ENCODE measurements at regions not wholly inside any gene's neighbourhood (a gene's known extent, or its start where the extent isn't known, plus 50 kb on each side); places are given as distances from the start of the nearest gene placed in this dataset.
"Not testable (repeated sequence)": the region's sequence is repeated elsewhere in the genome, so short reads cannot be mapped to it uniquely, and the experiment has no call there.

DNA sequence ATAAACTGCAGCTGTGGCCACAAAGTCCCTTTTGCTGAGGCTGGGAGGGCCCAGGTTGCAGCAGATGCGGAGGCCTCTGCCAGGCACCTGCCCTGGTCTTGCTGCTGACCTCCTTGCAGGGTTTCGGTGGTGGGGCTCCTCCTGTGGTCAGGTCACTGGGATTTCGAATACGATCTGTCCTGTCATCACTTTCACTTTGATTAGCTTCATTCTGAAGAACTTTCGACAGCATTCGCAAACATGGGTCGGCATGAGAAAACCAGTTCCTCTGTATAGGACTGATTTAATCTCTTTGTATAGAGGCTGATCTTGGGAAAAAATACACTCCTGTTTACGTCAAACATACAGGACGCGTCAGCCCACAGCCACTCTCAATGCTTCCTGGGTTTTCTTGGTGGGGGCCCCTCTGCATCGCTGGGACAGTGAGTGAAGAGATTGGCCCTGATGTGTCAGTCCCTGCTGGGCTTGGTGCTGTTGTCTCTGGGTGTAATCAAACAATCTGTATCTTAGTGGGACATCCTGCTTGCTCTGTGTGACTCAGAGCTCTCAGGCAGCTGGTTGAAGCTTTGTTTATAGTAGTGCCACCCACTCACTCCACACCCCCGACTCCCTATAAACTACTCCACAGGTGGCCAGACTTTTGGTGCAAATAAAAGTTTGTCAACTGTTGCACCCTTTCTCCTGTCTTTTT, 209.4 kb upstream of the CXCR4 start:
- Mint-ChIP-seq H3K27ac (peak overlapping the region; percentile 100), H3K4me1 (peaks cover 51% of the 10 kb centered on the region), H3K27me3 (no peaks in the 10 kb centered on the region), H3K4me3 (peak overlapping the region; percentile 85), H3K36me3 (ENCODE audit: low read depth) (no peaks in the 10 kb centered on the region)
- ATAC-seq, result peak; percentile 93
- DNase-seq, result peak; percentile 33 to 76 (median 69)
- H3K9me3 ChIP-seq (ENCODE audit: control insufficient read depth, low read length, poor library complexity, severe bottlenecking), result no peaks in the 10 kb centered on the region

DNA sequence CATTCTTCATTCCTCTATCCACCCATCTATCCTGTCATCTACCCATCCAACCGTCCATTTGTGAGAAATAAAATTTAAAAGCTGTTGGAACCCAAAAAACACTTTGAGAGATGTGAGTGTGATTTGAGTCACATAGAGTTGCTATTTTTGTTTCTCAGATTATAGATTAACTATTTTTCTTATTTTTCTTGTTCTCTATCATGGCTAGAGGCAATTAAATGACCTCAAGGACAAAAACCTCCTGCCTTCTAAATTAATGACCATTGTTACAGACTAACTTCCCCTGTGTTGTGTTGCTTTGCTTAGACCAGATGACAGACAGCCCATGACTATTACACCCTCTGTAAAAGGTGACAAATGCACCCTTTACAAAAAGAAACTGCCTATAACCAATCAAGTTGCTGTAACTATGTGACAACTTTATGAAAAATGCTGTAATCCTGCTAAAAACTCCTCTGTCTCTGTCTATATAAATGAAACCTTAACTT, 207.9 kb upstream of the CXCR4 start:
- Mint-ChIP-seq H3K36me3 (ENCODE audit: low read depth) (no peaks in the 10 kb centered on the region), H3K27me3 (no peaks in the 10 kb centered on the region), H3K27ac (peak overlapping the region; percentile 100), H3K4me1 (peaks cover 52% of the 10 kb centered on the region), H3K4me3 (no peak overlapping the region)
- DNase-seq, result no peak
- ATAC-seq, result no peak
- no peaks in the 10 kb centered on the region for H3K9me3 ChIP-seq (ENCODE audit: control insufficient read depth, low read length, poor library complexity, severe bottlenecking)

DNA sequence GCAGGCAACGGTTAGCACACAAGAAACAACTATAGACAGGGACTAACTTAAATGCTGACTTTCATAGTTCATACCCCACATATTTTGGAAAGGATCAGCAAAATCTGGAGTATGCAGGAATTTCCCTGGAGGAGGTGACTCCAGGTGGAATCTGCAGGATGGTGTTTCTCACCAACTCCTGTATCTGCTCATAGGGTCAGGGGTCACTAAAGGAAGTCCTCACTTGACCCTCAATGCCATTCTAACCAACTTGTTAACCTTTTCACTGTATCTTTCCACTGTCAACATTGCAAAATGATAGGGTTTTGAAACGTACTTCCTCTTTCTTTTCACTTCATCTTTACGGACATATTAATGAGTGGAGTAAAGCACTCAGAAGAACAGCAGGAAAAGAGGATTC, 207.0 kb upstream of the CXCR4 start:
- Mint-ChIP-seq H3K27ac (peak overlapping the region; percentile 100), H3K4me3 (peak overlapping the region; percentile 82), H3K36me3 (ENCODE audit: low read depth) (no peaks in the 10 kb centered on the region), H3K27me3 (no peaks in the 10 kb centered on the region), H3K4me1 (peaks cover 54% of the 10 kb centered on the region)
- DNase-seq (no peak), ATAC-seq (no peak)
- no peaks in the 10 kb centered on the region for H3K9me3 ChIP-seq (ENCODE audit: control insufficient read depth, low read length, poor library complexity, severe bottlenecking)

DNA sequence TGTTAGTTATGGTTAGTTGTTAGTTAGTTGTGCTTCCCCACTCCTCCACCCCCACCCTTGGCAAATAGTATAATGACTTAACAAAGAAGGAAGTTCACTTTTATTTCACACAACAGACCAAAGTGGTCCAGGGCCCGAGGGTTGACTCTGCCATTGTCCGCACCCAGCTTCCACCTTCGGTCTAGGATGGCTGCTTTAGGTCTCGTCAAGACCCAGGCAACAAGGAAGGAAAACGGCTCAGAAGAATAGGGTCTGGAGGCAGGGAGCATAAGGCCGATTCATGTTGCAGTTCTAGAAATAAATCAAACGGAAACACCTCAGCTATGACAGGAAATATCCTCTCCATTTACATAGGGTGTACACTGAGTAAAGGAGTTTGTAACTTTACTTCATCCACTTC, 206.0 kb upstream of the CXCR4 start:
- Mint-ChIP-seq H3K4me1 (peaks cover 62% of the 10 kb centered on the region), H3K27ac (peak overlapping the region; percentile 100), H3K4me3 (peak overlapping the region; percentile 82), H3K27me3 (no peaks in the 10 kb centered on the region), H3K36me3 (ENCODE audit: low read depth) (no peaks in the 10 kb centered on the region)
- DNase-seq, result no peak
- no peaks in the 10 kb centered on the region for H3K9me3 ChIP-seq (ENCODE audit: control insufficient read depth, low read length, poor library complexity, severe bottlenecking)
- ATAC-seq, result no peak

GRCh38 chr2:136323195-136323594, 205.2 kb upstream of the CXCR4 start:
- no peak overlapping the region for H3K4me3 Mint-ChIP-seq
- no peaks in the 10 kb centered on the region for H3K9me3 ChIP-seq (ENCODE audit: control insufficient read depth, low read length, poor library complexity, severe bottlenecking)
- no peaks in the 10 kb centered on the region for H3K27me3 Mint-ChIP-seq
- DNase-seq, result no peak
- H3K27ac Mint-ChIP-seq, result peak overlapping the region; percentile 100
- no peak for ATAC-seq
- H3K4me1 Mint-ChIP-seq, result peaks cover 56% of the 10 kb centered on the region
- no peaks in the 10 kb centered on the region for H3K36me3 Mint-ChIP-seq (ENCODE audit: low read depth)

DNA sequence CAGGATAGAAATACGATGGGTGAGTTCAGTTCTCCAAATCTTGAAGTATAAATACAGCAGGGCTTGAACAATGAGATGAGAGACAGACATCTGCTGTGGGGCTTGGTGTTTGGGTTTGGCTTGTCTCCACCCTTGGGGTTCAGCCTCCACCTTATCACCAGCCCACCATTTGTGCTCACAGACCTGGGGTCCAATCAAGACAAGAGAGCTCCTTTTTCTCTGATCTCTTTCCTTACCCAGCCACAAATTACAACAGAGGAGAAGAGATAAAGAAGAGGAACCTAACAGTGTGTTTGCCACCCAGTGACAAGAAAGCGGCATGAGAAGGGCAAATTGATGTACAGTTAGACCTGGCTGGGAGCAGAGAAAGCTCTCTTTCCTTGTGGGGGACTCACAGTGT, 204.5 kb upstream of the CXCR4 start:
- H3K4me3 Mint-ChIP-seq, result peak overlapping the region; percentile 39
- no peaks in the 10 kb centered on the region for H3K36me3 Mint-ChIP-seq (ENCODE audit: low read depth)
- ATAC-seq (no peak), DNase-seq (no peak)
- H3K27me3 Mint-ChIP-seq, result no peaks in the 10 kb centered on the region
- peaks cover 48% of the 10 kb centered on the region for H3K4me1 Mint-ChIP-seq
- H3K9me3 ChIP-seq (ENCODE audit: control insufficient read depth, low read length, poor library complexity, severe bottlenecking), result no peaks in the 10 kb centered on the region
- H3K27ac Mint-ChIP-seq, result peak overlapping the region; percentile 100

- no peaks in the 10 kb centered on the region for H3K9me3 ChIP-seq (ENCODE audit: control insufficient read depth, low read length, poor library complexity, severe bottlenecking)
- Mint-ChIP-seq H3K36me3 (ENCODE audit: low read depth) (no peaks in the 10 kb centered on the region), H3K27me3 (no peaks in the 10 kb centered on the region), H3K4me1 (peaks cover 35% of the 10 kb centered on the region), H3K4me3 (peak overlapping the region; percentile 19), H3K27ac (peak overlapping the region; percentile 100)
- DNase-seq, result no peak
- no peak for ATAC-seq
Observed at GRCh38 chr2:136319651-136320050, 201.7 kb upstream of the CXCR4 start.

DNA sequence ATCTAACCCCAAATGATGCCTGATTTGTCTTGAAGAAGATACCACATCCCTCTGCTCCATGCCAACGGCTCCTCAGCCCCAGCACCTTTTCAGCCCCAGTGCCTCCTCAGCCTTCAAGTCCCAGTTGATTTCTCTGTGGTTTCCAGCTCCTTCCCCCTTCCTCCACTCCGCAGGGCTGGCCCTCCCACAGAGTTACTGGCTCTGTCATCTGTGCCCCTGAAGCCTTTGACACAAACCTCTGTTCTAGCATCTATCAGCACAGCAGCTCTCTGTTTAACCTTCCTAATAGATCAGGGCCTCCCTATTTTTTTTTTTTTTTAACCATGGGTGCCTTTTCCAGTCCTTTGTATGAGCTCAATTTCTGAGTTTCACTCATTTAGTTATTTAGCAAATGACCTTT, 201.3 kb upstream of the CXCR4 start:
- H3K27me3 Mint-ChIP-seq, result no peaks in the 10 kb centered on the region
- H3K4me3 Mint-ChIP-seq, result peak overlapping the region; percentile 19
- H3K27ac Mint-ChIP-seq, result peak overlapping the region; percentile 100
- no peaks in the 10 kb centered on the region for H3K9me3 ChIP-seq (ENCODE audit: control insufficient read depth, low read length, poor library complexity, severe bottlenecking)
- ATAC-seq (no peak), DNase-seq (no peak)
- H3K4me1 Mint-ChIP-seq, result peaks cover 31% of the 10 kb centered on the region
- H3K36me3 Mint-ChIP-seq (ENCODE audit: low read depth), result no peaks in the 10 kb centered on the region

GRCh38 chr2:136314240-136314639, 196.3 kb upstream of the CXCR4 start:
- Mint-ChIP-seq H3K27ac (no peak overlapping the region), H3K36me3 (ENCODE audit: low read depth) (no peaks in the 10 kb centered on the region), H3K4me3 (no peak overlapping the region), H3K27me3 (peaks cover 7% of the 10 kb centered on the region), H3K4me1 (peaks cover 18% of the 10 kb centered on the region)
- no peaks in the 10 kb centered on the region for H3K9me3 ChIP-seq (ENCODE audit: control insufficient read depth, low read length, poor library complexity, severe bottlenecking)
- DNase-seq (no peak), ATAC-seq (no peak)

DNA sequence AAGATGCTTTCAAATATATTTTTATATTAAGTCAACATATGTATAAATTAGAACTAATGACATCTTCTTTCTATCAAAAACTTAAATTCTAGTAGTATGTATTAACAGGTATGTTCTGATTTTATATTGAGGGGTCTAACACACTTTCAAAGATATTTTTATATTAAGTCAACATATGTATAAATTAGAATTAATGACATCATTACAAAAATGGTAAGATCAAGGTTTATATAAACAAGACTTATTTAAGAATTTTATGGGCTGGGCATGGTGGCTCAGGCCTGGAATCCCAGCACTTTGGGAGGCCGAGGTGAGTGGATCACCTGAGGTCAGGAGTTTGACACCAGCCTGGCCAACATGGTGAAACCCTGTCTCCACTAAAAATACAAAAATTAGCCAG, 194.6 kb upstream of the CXCR4 start:
- peaks cover 16% of the 10 kb centered on the region for H3K4me1 Mint-ChIP-seq
- H3K27ac Mint-ChIP-seq, ATAC-seq: not testable (repeated sequence)

DNA sequence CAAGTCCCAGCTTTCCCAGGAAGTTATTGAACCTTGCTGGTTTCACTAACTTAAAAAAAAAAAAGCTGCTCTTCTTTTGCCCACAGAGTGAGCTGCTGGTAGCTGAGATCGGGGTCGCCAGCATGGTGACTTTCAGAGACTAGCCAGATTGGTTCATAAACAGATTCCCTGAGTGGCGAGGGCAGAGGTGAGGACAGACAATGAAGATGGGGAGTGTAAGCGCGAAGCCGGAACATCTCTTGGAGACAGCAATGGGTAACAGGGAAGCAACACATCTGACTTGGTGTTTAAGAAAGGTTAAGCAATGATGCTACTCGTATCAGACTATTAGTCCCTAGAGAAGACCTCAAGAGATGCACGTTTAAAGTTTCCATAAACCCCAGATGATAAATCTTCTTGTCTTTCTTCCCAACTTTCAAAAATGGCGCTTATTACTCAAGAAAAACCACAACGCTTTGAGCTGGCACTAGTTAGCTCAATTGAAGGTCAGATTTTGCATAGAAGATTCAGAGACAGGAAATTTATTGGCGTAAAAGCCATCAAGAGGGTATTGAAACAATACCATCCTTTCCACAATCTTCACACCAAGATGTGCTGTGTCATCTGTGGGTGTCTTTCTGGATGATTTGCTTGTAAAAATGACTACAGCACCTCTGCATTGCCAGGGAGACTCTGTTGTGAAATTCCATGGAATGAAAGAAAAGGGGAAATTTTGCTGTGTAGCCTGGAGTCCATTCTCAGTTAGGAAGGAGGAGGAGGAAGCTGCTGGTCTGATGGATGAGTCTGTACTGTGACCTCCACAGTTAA, 193.1 kb upstream of the CXCR4 start:
- no peak for DNase-seq
- Mint-ChIP-seq H3K4me1 (peaks cover 10% of the 10 kb centered on the region), H3K4me3 (peak overlapping the region; percentile 58), H3K36me3 (ENCODE audit: low read depth) (no peaks in the 10 kb centered on the region), H3K27ac (peak overlapping the region; percentile 83), H3K27me3 (peaks cover 7% of the 10 kb centered on the region)
- H3K9me3 ChIP-seq (ENCODE audit: control insufficient read depth, low read length, poor library complexity, severe bottlenecking), result no peaks in the 10 kb centered on the region
- peak; percentile 40 for ATAC-seq

More for the DNA sequence above, 194.6 kb upstream of the CXCR4 start:
- not testable (repeated sequence) for H3K9me3 ChIP-seq (ENCODE audit: control insufficient read depth, low read length, poor library complexity, severe bottlenecking); H3K36me3 Mint-ChIP-seq (ENCODE audit: low read depth); H3K4me3 Mint-ChIP-seq; DNase-seq; H3K27me3 Mint-ChIP-seq

- DNase-seq (peak in 1 of 3 donors; percentile 25), ATAC-seq (peak; percentile 56)
- Mint-ChIP-seq H3K27ac (peak overlapping the region; percentile 83), H3K27me3 (peaks cover 7% of the 10 kb centered on the region), H3K4me1 (peaks cover 13% of the 10 kb centered on the region), H3K4me3 (peak overlapping the region; percentile 44), H3K36me3 (ENCODE audit: low read depth) (no peaks in the 10 kb centered on the region)
- H3K9me3 ChIP-seq (ENCODE audit: control insufficient read depth, low read length, poor library complexity, severe bottlenecking), result no peaks in the 10 kb centered on the region
Observed at GRCh38 chr2:136310005-136310495, 192.1 kb upstream of the CXCR4 start.

DNA sequence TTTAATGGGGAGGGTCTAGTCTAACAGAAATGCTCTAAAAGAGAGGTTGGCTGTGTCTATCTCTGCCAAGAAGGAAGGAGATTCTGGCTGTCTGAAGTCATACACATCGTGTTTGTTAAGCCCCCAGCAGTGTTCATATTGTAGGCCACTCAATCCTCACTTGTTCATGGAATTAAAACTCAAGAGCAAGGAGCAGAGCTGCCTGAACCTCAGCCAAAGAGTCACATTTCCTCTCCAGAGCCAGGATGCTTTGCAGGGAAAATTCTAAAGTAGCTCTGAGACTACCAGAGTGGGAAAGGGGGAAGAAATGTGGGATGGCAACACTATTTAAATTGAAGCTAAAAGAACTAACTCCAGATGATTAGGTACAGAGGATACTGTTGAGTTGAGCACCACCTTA, 190.7 kb upstream of the CXCR4 start:
- Mint-ChIP-seq H3K4me3 (no peak overlapping the region), H3K4me1 (peaks cover 13% of the 10 kb centered on the region), H3K36me3 (ENCODE audit: low read depth) (no peaks in the 10 kb centered on the region), H3K27me3 (peaks cover 7% of the 10 kb centered on the region), H3K27ac (no peak overlapping the region)
- DNase-seq, result no peak
- no peaks in the 10 kb centered on the region for H3K9me3 ChIP-seq (ENCODE audit: control insufficient read depth, low read length, poor library complexity, severe bottlenecking)
- no peak for ATAC-seq

Data from T-helper 17 cell (primary cell).